Panc1 (cell line): ENCODE measurements at regions not wholly inside any gene's neighbourhood (a gene's known extent, or its start where the extent isn't known, plus 50 kb on each side); places are given as distances from the start of the nearest gene placed in this dataset.

ENCODE experiments used
- ATAC-seq: fragments of 200-7000 bp; cut with Tn5 transposase; 2 replicates; pipeline ENCODE4 v1.9.1; 2020; ENCODE audit warnings: mild to moderate bottlenecking, moderate library complexity
- BruUV-seq: library from RNA; stranded (reverse); fragments of 400-500 nt; replicated peaks from 2 replicates; lab custom pipeline; 2021; lab: Mats Ljungman, UMichigan
- CTCF ChIA-PET: fragments of 300-600 bp; sonication (Branson Sonifier 250); formaldehyde crosslinking; loops from one replicate; lab custom pipeline; 2022; ENCODE audit warnings: antibody characterized with exemption; lab: Charles Lee
- POLR2A ChIA-PET: fragments of 300-600 bp; sonication (Branson Sonifier 250); formaldehyde crosslinking; loops from one replicate; lab custom pipeline; 2022; ENCODE audit warnings: antibody characterized with exemption; lab: Charles Lee
- DNase-seq: peaks from one replicate; pipeline ENCODE4 v3.0.0-alpha.2; 2010; ENCODE audit warnings: low read depth, low spot score
- H3K27ac ChIP-seq: 2 replicates; pipeline ENCODE4 v1.5.1; 2011; ENCODE audit warnings: mild to moderate bottlenecking, low read length, inconsistent platforms
- H3K27me3 ChIP-seq: fragments of 200-500 bp; sonication (Bioruptor generic); 2 replicates; pipeline ENCODE4 v1.6.0; 2014; ENCODE audit warnings: low read length, inconsistent platforms; ENCODE audit not compliant: control insufficient read depth, insufficient read depth
- H3K36me3 ChIP-seq: fragments of 200-500 bp; sonication (Bioruptor generic); 2 replicates; pipeline ENCODE4 v1.5.1; 2014; ENCODE audit warnings: inconsistent platforms, mild to moderate bottlenecking, low read length, moderate library complexity; ENCODE audit not compliant: control insufficient read depth, insufficient read depth
- H3K4me1 ChIP-seq: 2 replicates; pipeline ENCODE4 v1.5.1; 2011; ENCODE audit warnings: inconsistent platforms, mild to moderate bottlenecking, low read length, moderate library complexity; ENCODE audit not compliant: control insufficient read depth, insufficient read depth
- H3K4me3 ChIP-seq, 2 experiments: 2 replicates each; pipeline ENCODE4 v1.5.1; 2011 to 2012; ENCODE audit warnings: low read depth in 2 of 2, low read length in 2 of 2, mild to moderate bottlenecking in 2 of 2, inconsistent platforms in 1 of 2, moderate library complexity in 1 of 2
- H3K9me3 ChIP-seq: fragments of 200-500 bp; sonication (Bioruptor generic); 2 replicates; pipeline ENCODE4 v1.5.1; 2014; ENCODE audit warnings: low read depth, mild to moderate bottlenecking, inconsistent platforms, low read length, moderate library complexity; ENCODE audit not compliant: control insufficient read depth, insufficient read depth
- POLR2AphosphoS5 ChIP-seq: IDR thresholded peaks from 2 replicates; pipeline ENCODE4 v1.6.1; 2012; ENCODE audit warnings: mild to moderate bottlenecking, low read depth, low read length, moderate library complexity
- SIN3A ChIP-seq: IDR thresholded peaks from 2 replicates; pipeline ENCODE4 v1.6.1; 2012; ENCODE audit warnings: low read depth, mild to moderate bottlenecking, low read length, moderate library complexity, borderline replicate concordance; ENCODE audit not compliant: insufficient read depth
- TCF7L2 ChIP-seq: IDR thresholded peaks from 2 replicates; pipeline ENCODE4 v1.6.1; 2011; ENCODE audit warnings: mild to moderate bottlenecking, low read depth, low read length, inconsistent platforms
- in situ Hi-C: cut with HindIII; loops from 2 replicates; pipeline ENCODE4 v1.10.0; 2016; ENCODE audit warnings: low sequenced_read_pairs, low pct_unique_long_range_greater_than_20kb
- intact Hi-C: fragments of 100-400 bp; cut with micrococcal nuclease; formaldehyde crosslinking; loops from one replicate; pipeline ENCODE4 v1.10.0; 2022; ENCODE audit not compliant: unreplicated experiment
- TF ChIP-seq, protein P1 (sequence below), 2 experiments: IDR thresholded peaks; 2 replicates each; pipeline ENCODE4 v1.6.1; 2011 to 2012; ENCODE audit warnings: low read depth in 2 of 2, control low read depth in 1 of 2, low read length in 1 of 2, mild to moderate bottlenecking in 1 of 2, moderate library complexity in 1 of 2; ENCODE audit not compliant: insufficient read depth in 1 of 2
- TF ChIP-seq, protein P2 (sequence below): fragments of 450-650 bp; IDR thresholded peaks from 2 replicates; pipeline ENCODE4 v1.5.1; 2017; ENCODE audit warnings: mild to moderate bottlenecking

DNA sequence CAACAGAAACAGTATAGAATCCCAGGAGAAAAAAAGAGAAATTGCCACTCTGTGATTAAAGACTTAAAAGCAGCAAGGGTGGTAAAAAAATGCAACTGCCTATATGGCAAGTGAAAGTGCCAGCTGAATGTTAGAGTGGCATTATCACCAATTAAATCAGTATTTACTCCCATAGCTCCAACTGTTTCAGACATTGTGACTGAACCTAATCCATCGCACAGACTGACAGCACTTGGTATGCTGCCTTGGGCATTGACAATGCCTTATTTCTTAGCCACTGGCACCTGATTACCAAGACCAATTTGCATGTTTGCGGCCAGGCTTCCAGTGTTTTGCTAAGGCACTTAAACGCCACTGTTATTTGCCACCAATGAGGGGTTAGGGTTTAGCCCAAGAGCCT, 201.9 kb upstream of the NECTIN3 start:
- BruUV-seq = no TSS peak
- H3K9me3 ChIP-seq = no peaks in the 10 kb centered on the region
- no peak overlapping the region for H3K4me3 ChIP-seq
- H3K36me3 ChIP-seq = no peaks in the 10 kb centered on the region
- in situ Hi-C loops (no loop called here), intact Hi-C loops (no loop called here)
- ATAC-seq = no peak
- TF ChIP-seq TCF7L2 = no peak
- TF ChIP-seq, protein P1, sequence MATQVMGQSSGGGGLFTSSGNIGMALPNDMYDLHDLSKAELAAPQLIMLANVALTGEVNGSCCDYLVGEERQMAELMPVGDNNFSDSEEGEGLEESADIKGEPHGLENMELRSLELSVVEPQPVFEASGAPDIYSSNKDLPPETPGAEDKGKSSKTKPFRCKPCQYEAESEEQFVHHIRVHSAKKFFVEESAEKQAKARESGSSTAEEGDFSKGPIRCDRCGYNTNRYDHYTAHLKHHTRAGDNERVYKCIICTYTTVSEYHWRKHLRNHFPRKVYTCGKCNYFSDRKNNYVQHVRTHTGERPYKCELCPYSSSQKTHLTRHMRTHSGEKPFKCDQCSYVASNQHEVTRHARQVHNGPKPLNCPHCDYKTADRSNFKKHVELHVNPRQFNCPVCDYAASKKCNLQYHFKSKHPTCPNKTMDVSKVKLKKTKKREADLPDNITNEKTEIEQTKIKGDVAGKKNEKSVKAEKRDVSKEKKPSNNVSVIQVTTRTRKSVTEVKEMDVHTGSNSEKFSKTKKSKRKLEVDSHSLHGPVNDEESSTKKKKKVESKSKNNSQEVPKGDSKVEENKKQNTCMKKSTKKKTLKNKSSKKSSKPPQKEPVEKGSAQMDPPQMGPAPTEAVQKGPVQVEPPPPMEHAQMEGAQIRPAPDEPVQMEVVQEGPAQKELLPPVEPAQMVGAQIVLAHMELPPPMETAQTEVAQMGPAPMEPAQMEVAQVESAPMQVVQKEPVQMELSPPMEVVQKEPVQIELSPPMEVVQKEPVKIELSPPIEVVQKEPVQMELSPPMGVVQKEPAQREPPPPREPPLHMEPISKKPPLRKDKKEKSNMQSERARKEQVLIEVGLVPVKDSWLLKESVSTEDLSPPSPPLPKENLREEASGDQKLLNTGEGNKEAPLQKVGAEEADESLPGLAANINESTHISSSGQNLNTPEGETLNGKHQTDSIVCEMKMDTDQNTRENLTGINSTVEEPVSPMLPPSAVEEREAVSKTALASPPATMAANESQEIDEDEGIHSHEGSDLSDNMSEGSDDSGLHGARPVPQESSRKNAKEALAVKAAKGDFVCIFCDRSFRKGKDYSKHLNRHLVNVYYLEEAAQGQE (IDR thresholded peaks at IDR 0.05; ENCODE audit: insufficient read depth in 1 of 2, low read depth in 2 of 2, low read length in 1 of 2) = no peak
- TF ChIP-seq, protein P2, sequence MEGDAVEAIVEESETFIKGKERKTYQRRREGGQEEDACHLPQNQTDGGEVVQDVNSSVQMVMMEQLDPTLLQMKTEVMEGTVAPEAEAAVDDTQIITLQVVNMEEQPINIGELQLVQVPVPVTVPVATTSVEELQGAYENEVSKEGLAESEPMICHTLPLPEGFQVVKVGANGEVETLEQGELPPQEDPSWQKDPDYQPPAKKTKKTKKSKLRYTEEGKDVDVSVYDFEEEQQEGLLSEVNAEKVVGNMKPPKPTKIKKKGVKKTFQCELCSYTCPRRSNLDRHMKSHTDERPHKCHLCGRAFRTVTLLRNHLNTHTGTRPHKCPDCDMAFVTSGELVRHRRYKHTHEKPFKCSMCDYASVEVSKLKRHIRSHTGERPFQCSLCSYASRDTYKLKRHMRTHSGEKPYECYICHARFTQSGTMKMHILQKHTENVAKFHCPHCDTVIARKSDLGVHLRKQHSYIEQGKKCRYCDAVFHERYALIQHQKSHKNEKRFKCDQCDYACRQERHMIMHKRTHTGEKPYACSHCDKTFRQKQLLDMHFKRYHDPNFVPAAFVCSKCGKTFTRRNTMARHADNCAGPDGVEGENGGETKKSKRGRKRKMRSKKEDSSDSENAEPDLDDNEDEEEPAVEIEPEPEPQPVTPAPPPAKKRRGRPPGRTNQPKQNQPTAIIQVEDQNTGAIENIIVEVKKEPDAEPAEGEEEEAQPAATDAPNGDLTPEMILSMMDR = no peak
- no peak for TF ChIP-seq POLR2AphosphoS5
- TF ChIP-seq SIN3A = no peak
- H3K4me1 ChIP-seq = no peaks in the 10 kb centered on the region
- no peak for DNase-seq
- H3K27me3 ChIP-seq = no peaks in the 10 kb centered on the region
- ChIA-PET POLR2A (interaction anchor here (0.6 kb wide), 1 partner anchor 18 kb away, joined by 3 read pairs; no protein-coding TSS in a partner anchor), CTCF (no interaction called here)
- H3K27ac ChIP-seq = no peak overlapping the region

DNA sequence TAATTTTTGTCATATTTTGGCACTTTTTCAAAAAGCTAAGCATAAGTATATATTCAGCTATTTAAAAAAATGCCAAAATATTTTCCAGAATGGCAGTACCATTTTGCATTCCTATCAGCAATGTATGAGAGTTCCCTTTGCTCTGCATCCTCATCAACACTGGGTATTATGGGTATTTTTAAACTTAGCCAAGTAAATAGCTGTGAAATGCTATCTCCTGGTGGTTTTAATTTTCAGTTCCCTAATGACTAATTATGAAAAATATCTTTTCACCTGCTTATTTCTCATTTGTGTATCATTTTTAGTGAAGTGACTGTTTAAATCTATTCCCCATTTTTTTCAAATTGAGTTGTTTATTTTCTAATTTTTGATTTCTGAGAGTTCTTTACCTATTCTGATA, 199.7 kb upstream of the NECTIN3 start:
- no peaks in the 10 kb centered on the region for H3K9me3 ChIP-seq
- in situ Hi-C loops (no loop called here), intact Hi-C loops (no loop called here)
- DNase-seq = no peak
- H3K36me3 ChIP-seq = no peaks in the 10 kb centered on the region
- no peak overlapping the region for H3K4me3 ChIP-seq
- H3K4me1 ChIP-seq = no peaks in the 10 kb centered on the region
- CTCF ChIA-PET = no interaction called here
- no peak for ATAC-seq
- H3K27ac ChIP-seq = no peak overlapping the region
- POLR2A ChIA-PET = no interaction called here
- TF ChIP-seq POLR2AphosphoS5 (no peak), SIN3A (no peak), TCF7L2 (no peak)
- TF ChIP-seq, protein P1 (IDR thresholded peaks at IDR 0.05; ENCODE audit: insufficient read depth in 1 of 2, low read depth in 2 of 2, low read length in 1 of 2) = no peak
- TF ChIP-seq, protein P2 = no peak
- no TSS peak for BruUV-seq
- H3K27me3 ChIP-seq = no peaks in the 10 kb centered on the region
